Liver (tissue), 3 donors: ENCODE measurements at regions not wholly inside any gene's neighbourhood (a gene's known extent, or its start where the extent isn't known, plus 50 kb on each side); places are given as distances from the start of the nearest gene placed in this dataset.

Experiments used
- CTCF ChIP-seq: fragments of 150-350 bp; IDR thresholded peaks from 2 replicates; pipeline ENCODE4 v1.5.1; 2017; ENCODE audit warnings: improper control_type of control experiment, low read depth, low read length; ENCODE audit not compliant: missing input control
- SP1 ChIP-seq: IDR thresholded peaks from 2 replicates; pipeline ENCODE4 v1.6.1; 2018; ENCODE audit warnings: antibody characterized with exemption, mild to moderate bottlenecking
- TAF1 ChIP-seq: conservative IDR thresholded peaks from 2 replicates; pipeline ENCODE4 v1.6.1; 2016; ENCODE audit warnings: antibody characterized with exemption, mild to moderate bottlenecking
- YY1 ChIP-seq: IDR thresholded peaks from 2 replicates; pipeline ENCODE4 v1.6.1; 2016; ENCODE audit warnings: antibody characterized with exemption, mild to moderate bottlenecking
- TF ChIP-seq, protein P1 (sequence below): IDR thresholded peaks from 2 replicates; pipeline ENCODE4 v1.6.1; 2016; ENCODE audit warnings: antibody characterized with exemption, mild to moderate bottlenecking
- TF ChIP-seq, protein P2 (sequence below): IDR thresholded peaks from 2 replicates; pipeline ENCODE4 v1.6.1; 2016; ENCODE audit warnings: antibody characterized with exemption
- TF ChIP-seq, protein P3 (sequence below): IDR thresholded peaks from 2 replicates; pipeline ENCODE4 v1.6.1; 2016; ENCODE audit warnings: antibody characterized with exemption
- donor health status: healthy.
- donor health status: healthy.

DNA sequence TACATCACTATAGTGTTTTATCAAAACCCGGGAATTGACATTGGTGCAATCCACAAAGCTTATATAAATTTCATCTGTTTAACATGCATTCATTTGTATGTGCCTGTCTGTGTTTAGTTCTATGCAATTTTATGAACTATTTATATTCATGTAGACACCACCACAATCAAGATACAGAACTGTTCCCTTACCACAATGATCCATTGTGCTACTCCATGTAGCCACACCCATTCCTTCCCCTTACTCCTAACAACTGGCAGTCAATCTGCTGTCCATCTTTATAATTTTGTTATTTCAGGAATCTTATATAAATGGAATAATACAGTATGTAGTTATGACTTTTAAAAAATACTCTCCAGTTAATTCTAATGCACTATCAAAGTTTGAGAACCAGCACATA is 389.5 kb downstream of the HTR1A start:
- no peak for TF ChIP-seq CTCF
- TF ChIP-seq YY1, result no peak
- TF ChIP-seq, protein P1, sequence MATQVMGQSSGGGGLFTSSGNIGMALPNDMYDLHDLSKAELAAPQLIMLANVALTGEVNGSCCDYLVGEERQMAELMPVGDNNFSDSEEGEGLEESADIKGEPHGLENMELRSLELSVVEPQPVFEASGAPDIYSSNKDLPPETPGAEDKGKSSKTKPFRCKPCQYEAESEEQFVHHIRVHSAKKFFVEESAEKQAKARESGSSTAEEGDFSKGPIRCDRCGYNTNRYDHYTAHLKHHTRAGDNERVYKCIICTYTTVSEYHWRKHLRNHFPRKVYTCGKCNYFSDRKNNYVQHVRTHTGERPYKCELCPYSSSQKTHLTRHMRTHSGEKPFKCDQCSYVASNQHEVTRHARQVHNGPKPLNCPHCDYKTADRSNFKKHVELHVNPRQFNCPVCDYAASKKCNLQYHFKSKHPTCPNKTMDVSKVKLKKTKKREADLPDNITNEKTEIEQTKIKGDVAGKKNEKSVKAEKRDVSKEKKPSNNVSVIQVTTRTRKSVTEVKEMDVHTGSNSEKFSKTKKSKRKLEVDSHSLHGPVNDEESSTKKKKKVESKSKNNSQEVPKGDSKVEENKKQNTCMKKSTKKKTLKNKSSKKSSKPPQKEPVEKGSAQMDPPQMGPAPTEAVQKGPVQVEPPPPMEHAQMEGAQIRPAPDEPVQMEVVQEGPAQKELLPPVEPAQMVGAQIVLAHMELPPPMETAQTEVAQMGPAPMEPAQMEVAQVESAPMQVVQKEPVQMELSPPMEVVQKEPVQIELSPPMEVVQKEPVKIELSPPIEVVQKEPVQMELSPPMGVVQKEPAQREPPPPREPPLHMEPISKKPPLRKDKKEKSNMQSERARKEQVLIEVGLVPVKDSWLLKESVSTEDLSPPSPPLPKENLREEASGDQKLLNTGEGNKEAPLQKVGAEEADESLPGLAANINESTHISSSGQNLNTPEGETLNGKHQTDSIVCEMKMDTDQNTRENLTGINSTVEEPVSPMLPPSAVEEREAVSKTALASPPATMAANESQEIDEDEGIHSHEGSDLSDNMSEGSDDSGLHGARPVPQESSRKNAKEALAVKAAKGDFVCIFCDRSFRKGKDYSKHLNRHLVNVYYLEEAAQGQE, result no peak
- TF ChIP-seq TAF1, result no peak
- TF ChIP-seq, protein P2, sequence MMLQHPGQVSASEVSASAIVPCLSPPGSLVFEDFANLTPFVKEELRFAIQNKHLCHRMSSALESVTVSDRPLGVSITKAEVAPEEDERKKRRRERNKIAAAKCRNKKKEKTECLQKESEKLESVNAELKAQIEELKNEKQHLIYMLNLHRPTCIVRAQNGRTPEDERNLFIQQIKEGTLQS, result no peak
- TF ChIP-seq, protein P3, sequence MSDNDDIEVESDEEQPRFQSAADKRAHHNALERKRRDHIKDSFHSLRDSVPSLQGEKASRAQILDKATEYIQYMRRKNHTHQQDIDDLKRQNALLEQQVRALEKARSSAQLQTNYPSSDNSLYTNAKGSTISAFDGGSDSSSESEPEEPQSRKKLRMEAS, result no peak
- TF ChIP-seq SP1, result no peak
